Loucy (cell line): ENCODE measurements at regions not wholly inside any gene's neighbourhood (a gene's known extent, or its start where the extent isn't known, plus 50 kb on each side); places are given as distances from the start of the nearest gene placed in this dataset.
"Not testable (repeated sequence)": the region's sequence is repeated elsewhere in the genome, so short reads cannot be mapped to it uniquely, and the experiment has no call there.

ENCODE experiments used
- H2AFZ ChIP-seq: fragments of 200-600 bp; sonication (generic); 2 replicates; pipeline ENCODE4 v1.6.0; 2016; ENCODE audit warnings: antibody characterized with exemption, mild to moderate bottlenecking, low read length, moderate library complexity
- H3F3A ChIP-seq: fragments of 200-600 bp; 2 replicates; pipeline ENCODE4 v1.6.0; 2016; ENCODE audit warnings: antibody characterized with exemption, low read depth, mild to moderate bottlenecking
- H3K27me3 ChIP-seq: fragments of 200-600 bp; sonication (generic); 2 replicates; pipeline ENCODE4 v1.6.1; 2014; ENCODE audit warnings: low read length, mild to moderate bottlenecking; ENCODE audit not compliant: insufficient read depth, poor library complexity, severe bottlenecking
- H3K36me3 ChIP-seq: fragments of 200-600 bp; sonication (generic); 2 replicates; pipeline ENCODE4 v1.6.1; 2016; ENCODE audit warnings: low read length; ENCODE audit not compliant: insufficient read depth
- H3K4me1 ChIP-seq: fragments of 200-600 bp; sonication (generic); 2 replicates; pipeline ENCODE4 v1.5.1; 2014; ENCODE audit warnings: low read length, mild to moderate bottlenecking; ENCODE audit not compliant: insufficient read depth, poor library complexity, severe bottlenecking
- H3K4me2 ChIP-seq: fragments of 200-600 bp; sonication (generic); 2 replicates; pipeline ENCODE4 v1.6.0; 2014; ENCODE audit warnings: antibody characterized with exemption, low read length, low read depth, mild to moderate bottlenecking; ENCODE audit not compliant: poor library complexity, severe bottlenecking
- H3K4me3 ChIP-seq: fragments of 200-600 bp; sonication (generic); 2 replicates; pipeline ENCODE4 v1.5.1; 2014; ENCODE audit warnings: low read length, mild to moderate bottlenecking, mixed read lengths; ENCODE audit not compliant: poor library complexity, severe bottlenecking
- H3K79me2 ChIP-seq: fragments of 200-600 bp; sonication (generic); 2 replicates; pipeline ENCODE4 v1.6.1; 2014; ENCODE audit warnings: low read length; ENCODE audit not compliant: insufficient read depth
- H3K9ac ChIP-seq: fragments of 200-600 bp; sonication (generic); 2 replicates; pipeline ENCODE4 v1.6.0; 2014; ENCODE audit warnings: mild to moderate bottlenecking, low read depth, low read length, moderate library complexity; ENCODE audit not compliant: poor library complexity, severe bottlenecking
- H3K9me2 ChIP-seq: fragments of 200-600 bp; sonication (generic); replicated peaks from 2 replicates; pipeline ENCODE4 v1.6.1; 2016; ENCODE audit warnings: low read depth, low read length, mixed read lengths
- H3K9me3 ChIP-seq: fragments of 200-600 bp; sonication (generic); 2 replicates; pipeline ENCODE4 v1.6.1; 2014; ENCODE audit warnings: mild to moderate bottlenecking, antibody characterized with exemption, low read length, low read depth; ENCODE audit not compliant: insufficient read depth
- H4K20me1 ChIP-seq: fragments of 200-600 bp; sonication (generic); 2 replicates; pipeline ENCODE4 v1.6.0; 2014; ENCODE audit warnings: antibody characterized with exemption, low read length, mild to moderate bottlenecking; ENCODE audit not compliant: insufficient read depth, poor library complexity, severe bottlenecking
- EZH2phosphoT487 ChIP-seq: fragments of 200-600 bp; IDR thresholded peaks from 2 replicates; pipeline ENCODE4 v1.6.1; 2018; ENCODE audit warnings: antibody characterized with exemption, mild to moderate bottlenecking, moderate library complexity, borderline replicate concordance
- TF ChIP-seq, protein P1 (sequence below): fragments of 200-600 bp; sonication (generic); conservative IDR thresholded peaks from 2 replicates; pipeline ENCODE4 v1.5.1; 2014; ENCODE audit warnings: mild to moderate bottlenecking, antibody characterized with exemption, low read length

DNA sequence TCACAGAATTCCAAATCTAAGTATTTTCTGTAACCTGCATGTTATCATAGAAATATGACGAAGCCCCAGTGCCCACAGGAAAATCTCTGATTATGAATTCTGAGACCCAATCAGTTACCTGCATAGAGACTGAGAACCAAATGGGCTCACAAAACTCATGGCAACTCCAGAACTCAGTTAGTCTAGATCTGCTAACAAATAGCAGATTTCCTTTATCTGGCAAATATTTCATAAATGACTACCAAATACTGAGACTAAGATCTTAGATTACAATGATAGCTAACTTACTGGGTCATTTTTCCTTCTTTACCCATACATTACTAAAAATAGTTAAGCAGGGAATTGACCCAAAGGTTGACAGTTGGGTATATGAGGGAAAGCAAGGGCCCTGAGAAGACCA, 228.1 kb upstream of the FAT3 start:
- Histone ChIP-seq H3K9me3 (no peaks in the 10 kb centered on the region), H3K79me2 (no peaks in the 10 kb centered on the region), H3K9ac (no peak overlapping the region), H3K4me3 (no peak overlapping the region), H3K4me2 (no peak overlapping the region), H3K27me3 (no peaks in the 10 kb centered on the region), H3K9me2 (no peaks in the 10 kb centered on the region), H4K20me1 (no peaks in the 10 kb centered on the region), H2AFZ (no peak overlapping the region), H3K4me1 (no peaks in the 10 kb centered on the region), H3F3A (no peaks in the 10 kb centered on the region), H3K36me3 (no peaks in the 10 kb centered on the region)
- TF ChIP-seq, protein P1, sequence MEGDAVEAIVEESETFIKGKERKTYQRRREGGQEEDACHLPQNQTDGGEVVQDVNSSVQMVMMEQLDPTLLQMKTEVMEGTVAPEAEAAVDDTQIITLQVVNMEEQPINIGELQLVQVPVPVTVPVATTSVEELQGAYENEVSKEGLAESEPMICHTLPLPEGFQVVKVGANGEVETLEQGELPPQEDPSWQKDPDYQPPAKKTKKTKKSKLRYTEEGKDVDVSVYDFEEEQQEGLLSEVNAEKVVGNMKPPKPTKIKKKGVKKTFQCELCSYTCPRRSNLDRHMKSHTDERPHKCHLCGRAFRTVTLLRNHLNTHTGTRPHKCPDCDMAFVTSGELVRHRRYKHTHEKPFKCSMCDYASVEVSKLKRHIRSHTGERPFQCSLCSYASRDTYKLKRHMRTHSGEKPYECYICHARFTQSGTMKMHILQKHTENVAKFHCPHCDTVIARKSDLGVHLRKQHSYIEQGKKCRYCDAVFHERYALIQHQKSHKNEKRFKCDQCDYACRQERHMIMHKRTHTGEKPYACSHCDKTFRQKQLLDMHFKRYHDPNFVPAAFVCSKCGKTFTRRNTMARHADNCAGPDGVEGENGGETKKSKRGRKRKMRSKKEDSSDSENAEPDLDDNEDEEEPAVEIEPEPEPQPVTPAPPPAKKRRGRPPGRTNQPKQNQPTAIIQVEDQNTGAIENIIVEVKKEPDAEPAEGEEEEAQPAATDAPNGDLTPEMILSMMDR, result no peak
- TF ChIP-seq EZH2phosphoT487, result no peak

- H3K4me3 ChIP-seq, H3K79me2 ChIP-seq, H3K9me2 ChIP-seq, H3K4me2 ChIP-seq, H3K4me1 ChIP-seq, H3K27me3 ChIP-seq, H3F3A ChIP-seq, H2AFZ ChIP-seq, H4K20me1 ChIP-seq, H3K9me3 ChIP-seq, H3K36me3 ChIP-seq, H3K9ac ChIP-seq: not testable (repeated sequence)
Measured at GRCh38 chr11:91988443-91988842, 236.2 kb upstream of the FAT3 start.

GRCh38 chr11:91986218-91986617, 238.4 kb upstream of the FAT3 start:
- Histone ChIP-seq H4K20me1 (no peaks in the 10 kb centered on the region), H3K27me3 (no peaks in the 10 kb centered on the region), H3K36me3 (no peaks in the 10 kb centered on the region), H3K9me3 (no peaks in the 10 kb centered on the region), H3K4me3 (no peak overlapping the region), H3K4me1 (no peaks in the 10 kb centered on the region), H3K9me2 (no peaks in the 10 kb centered on the region), H2AFZ (no peak overlapping the region), H3F3A (no peaks in the 10 kb centered on the region), H3K79me2 (no peaks in the 10 kb centered on the region), H3K4me2 (no peak overlapping the region), H3K9ac (no peak overlapping the region)
- TF ChIP-seq EZH2phosphoT487, result no peak

DNA sequence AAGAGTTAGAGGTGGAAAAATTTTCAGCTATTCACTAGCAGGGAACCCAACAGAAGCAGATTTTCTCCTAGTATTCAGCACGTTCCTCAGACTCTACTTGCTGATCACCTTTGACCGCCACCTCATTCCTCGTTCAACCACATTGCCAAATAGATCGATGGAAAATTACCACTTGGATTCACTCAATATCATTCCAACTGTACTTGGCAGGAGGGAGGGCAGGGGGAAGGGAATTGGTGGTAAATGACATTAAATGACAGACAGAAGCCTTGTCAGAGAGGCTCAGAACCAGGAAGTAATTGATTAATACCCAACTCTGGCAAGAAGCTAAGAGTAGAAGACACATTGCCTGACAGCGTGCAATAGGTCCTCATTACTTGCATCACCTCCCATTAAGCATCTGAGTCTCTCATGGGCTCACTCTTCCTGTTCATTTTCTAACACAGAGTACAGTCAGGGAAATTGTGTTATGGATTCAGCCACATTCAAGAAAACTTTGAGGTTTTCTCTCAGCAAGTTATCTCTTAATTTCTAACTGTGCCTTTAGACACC, 240.5 kb upstream of the FAT3 start:
- Histone ChIP-seq H2AFZ (peak overlapping the region; percentile 47), H3K9me2 (no peaks in the 10 kb centered on the region), H3K4me1 (no peaks in the 10 kb centered on the region), H3K79me2 (no peaks in the 10 kb centered on the region), H3K9ac (no peak overlapping the region), H3K4me3 (no peak overlapping the region), H3F3A (no peaks in the 10 kb centered on the region), H4K20me1 (no peaks in the 10 kb centered on the region), H3K9me3 (no peaks in the 10 kb centered on the region), H3K36me3 (no peaks in the 10 kb centered on the region), H3K27me3 (no peaks in the 10 kb centered on the region), H3K4me2 (no peak overlapping the region)
- TF ChIP-seq, protein P1, result no peak
- TF ChIP-seq EZH2phosphoT487, result no peak
